CD14-positive monocyte (primary cell): ENCODE measurements at regions not wholly inside any gene's neighbourhood (a gene's known extent, or its start where the extent isn't known, plus 50 kb on each side); places are given as distances from the start of the nearest gene placed in this dataset.

Source experiments
- DNase-seq, 3 donors: peaks; one replicate each; pipeline ENCODE4 v3.0.0-alpha.2; 2011 to 2022
- H2AFZ ChIP-seq: 2 replicates; pipeline ENCODE4 v1.6.0; 2012; ENCODE audit warnings: mild to moderate bottlenecking, low read depth, low read length, inconsistent platforms; ENCODE audit not compliant: insufficient read depth, poor library complexity, severe bottlenecking
- H3K27ac ChIP-seq, 2 donors: 1 replicate in 1 of 2; 2 replicates in 1 of 2; pipeline ENCODE4 v1.5.1; 2012 to 2013; ENCODE audit warnings: low read length in 2 of 2, control low read depth in 1 of 2, inconsistent platforms in 1 of 2, low read depth in 1 of 2, mild to moderate bottlenecking in 1 of 2
- H3K27me3 ChIP-seq, 2 donors: one replicate each; pipeline versions ENCODE4 v1.6.0 to v1.6.1; 2011 to 2013; ENCODE audit warnings: low read length in 2 of 2; ENCODE audit not compliant: control insufficient read depth in 2 of 2, insufficient read depth in 2 of 2
- H3K36me3 ChIP-seq, 2 donors: replicated peaks in 1 of 2; 1 replicate in 1 of 2; 2 replicates in 1 of 2; pipeline versions ENCODE4 v1.5.1 to v1.6.1; 2012 to 2013; ENCODE audit warnings: low read length in 2 of 2, control low read depth in 1 of 2, inconsistent platforms in 1 of 2, mild to moderate bottlenecking in 1 of 2; ENCODE audit not compliant: insufficient read depth in 2 of 2, control insufficient read depth in 1 of 2
- H3K4me1 ChIP-seq, 2 donors: 1 replicate in 1 of 2; 2 replicates in 1 of 2; pipeline versions ENCODE4 v1.5.1 to v1.6.1; 2012 to 2013; ENCODE audit warnings: low read length in 2 of 2, control low read depth in 1 of 2, inconsistent platforms in 1 of 2, mild to moderate bottlenecking in 1 of 2, moderate library complexity in 1 of 2; ENCODE audit not compliant: insufficient read depth in 2 of 2, control insufficient read depth in 1 of 2
- H3K4me2 ChIP-seq: replicated peaks from 2 replicates; pipeline ENCODE3; 2012; ENCODE audit warnings: low read length, moderate library complexity, mild to moderate bottlenecking; ENCODE audit not compliant: poor library complexity, severe bottlenecking; ENCODE audit errors: extremely low read depth
- H3K4me3 ChIP-seq, 3 experiments: fragments of 200-600 bp in 1 of 3; sonication (generic) in 1 of 3; replicated peaks in 1 of 3; 1 replicate in 2 of 3; 2 replicates in 1 of 3; pipeline ENCODE4 v1.5.1; 2011 to 2013; ENCODE audit warnings: low read length in 3 of 3, mild to moderate bottlenecking in 3 of 3, control low read depth in 2 of 3, low read depth in 2 of 3, inconsistent platforms in 1 of 3, moderate library complexity in 1 of 3
- H3K79me2 ChIP-seq: 2 replicates; pipeline ENCODE4 v1.6.0; 2012; ENCODE audit warnings: mild to moderate bottlenecking, control low read depth, inconsistent platforms, low read length, moderate library complexity; ENCODE audit not compliant: insufficient read depth
- H3K9ac ChIP-seq: 2 replicates; pipeline ENCODE4 v1.6.0; 2017; ENCODE audit warnings: low read length, mild to moderate bottlenecking; ENCODE audit not compliant: insufficient read depth, poor library complexity, severe bottlenecking
- H3K9me3 ChIP-seq, 2 donors: replicated peaks in 1 of 2; 1 replicate in 1 of 2; 2 replicates in 1 of 2; pipeline versions ENCODE4 v1.5.1 to v1.6.1; 2012 to 2013; ENCODE audit warnings: low read length in 2 of 2, control low read depth in 1 of 2; ENCODE audit not compliant: control insufficient read depth in 1 of 2, insufficient read depth in 1 of 2
- H4K20me1 ChIP-seq: 2 replicates; pipeline ENCODE4 v1.6.0; 2012; ENCODE audit warnings: mild to moderate bottlenecking, low read length, control low read depth, moderate library complexity; ENCODE audit not compliant: insufficient read depth
- H3K27ac Mint-ChIP-seq, 7 donors: one replicate each; pipeline ENCODE4 v1.8.0; 2020; ENCODE audit warnings: mild to moderate bottlenecking in 7 of 7, mixed read lengths in 7 of 7, moderate library complexity in 6 of 7, inconsistent platforms in 2 of 7
- H3K27me3 Mint-ChIP-seq, 3 donors: one replicate each; pipeline ENCODE4 v1.8.0; 2021 to 2022; ENCODE audit warnings: low read depth in 3 of 3, mild to moderate bottlenecking in 3 of 3, mixed read lengths in 3 of 3, moderate library complexity in 3 of 3, inconsistent platforms in 1 of 3
- H3K36me3 Mint-ChIP-seq, 2 donors: one replicate each; pipeline ENCODE4 v1.8.0; 2020; ENCODE audit warnings: mixed read lengths in 2 of 2, inconsistent platforms in 1 of 2, mild to moderate bottlenecking in 1 of 2
- H3K4me1 Mint-ChIP-seq: one replicate; pipeline ENCODE4 v1.8.0; 2020; ENCODE audit warnings: mild to moderate bottlenecking, mixed read lengths
- H3K4me3 Mint-ChIP-seq, 2 donors: one replicate each; pipeline ENCODE4 v1.8.0; 2020; ENCODE audit warnings: mild to moderate bottlenecking in 2 of 2, mixed read lengths in 2 of 2, moderate library complexity in 1 of 2
- H3K9me3 Mint-ChIP-seq, 7 donors: one replicate each; pipeline ENCODE4 v1.8.0; 2020 to 2022; ENCODE audit warnings: mixed read lengths in 7 of 7, mild to moderate bottlenecking in 6 of 7, moderate library complexity in 6 of 7, inconsistent platforms in 2 of 7
- CTCF ChIP-seq: fragments of 200-600 bp; IDR thresholded peaks from one replicate; pipeline ENCODE4 v1.8.0; 2022; ENCODE audit warnings: antibody characterized with exemption, mild to moderate bottlenecking
- WGBS: methylation state at CpG from one replicate; pipeline ENCODE4 v1.1.5; 2013; ENCODE audit warnings: missing lambda C conversion rate; ENCODE audit not compliant: insufficient coverage; 5-methylcytosine and 5-hydroxymethylcytosine counted together
- intact Hi-C, 2 donors: fragments of 100-400 bp; cut with micrococcal nuclease; formaldehyde crosslinking; loops; one replicate each; pipeline versions ENCODE4 v1.15.0 to v1.15.1; 2023

GRCh38 chr7:13724191-13724976 lies 265.1 kb downstream of the ETV1 start:
- H3K27me3 ChIP-seq: no peaks in the 10 kb centered on the region
- no peak overlapping the region for H3K27ac ChIP-seq
- Mint-ChIP-seq H3K4me1 (no peaks in the 10 kb centered on the region), H3K4me3 (no peak overlapping the region), H3K27ac (no peak overlapping the region), H3K27me3 (peaks cover 0 to 2% (median 1%) of the 10 kb centered on the region in 3 donors), H3K36me3 (no peaks in the 10 kb centered on the region), H3K9me3 (peaks cover 0 to 13% (median 1%) of the 10 kb centered on the region in 7 donors)
- no peaks in the 10 kb centered on the region for H3K4me1 ChIP-seq
- no peak overlapping the region for H3K4me2 ChIP-seq
- H3K79me2 ChIP-seq: no peaks in the 10 kb centered on the region
- no peak for TF ChIP-seq CTCF
- no peaks in the 10 kb centered on the region for H3K36me3 ChIP-seq
- H3K9me3 ChIP-seq: no peaks in the 10 kb centered on the region
- H2AFZ ChIP-seq: no peak overlapping the region
- H3K9ac ChIP-seq: no peak overlapping the region
- DNase-seq: no peak
- WGBS: 91% methylated on average over 1 of the region's 8 CpGs
- intact Hi-C loops: no loop called here
- no peak overlapping the region for H3K4me3 ChIP-seq
- no peaks in the 10 kb centered on the region for H4K20me1 ChIP-seq

GRCh38 chr7:13724977-13725566 lies 264.4 kb downstream of the ETV1 start:
- H3K4me1 ChIP-seq: no peaks in the 10 kb centered on the region
- H3K36me3 ChIP-seq: no peaks in the 10 kb centered on the region
- TF ChIP-seq CTCF: no peak
- peak overlapping the region in 1 of 7 donors; percentile 43 for H3K27ac Mint-ChIP-seq
- no peaks in the 10 kb centered on the region for H3K79me2 ChIP-seq
- H3K4me3 ChIP-seq: no peak overlapping the region
- no peak overlapping the region for H2AFZ ChIP-seq
- H3K27me3 ChIP-seq: no peaks in the 10 kb centered on the region
- H3K36me3 Mint-ChIP-seq: no peaks in the 10 kb centered on the region
- WGBS: 97% methylated on average over 4 of the region's 6 CpGs
- no peak overlapping the region for H3K27ac ChIP-seq
- H3K27me3 Mint-ChIP-seq: peaks cover 0 to 2% (median 1%) of the 10 kb centered on the region in 3 donors
- H3K4me3 Mint-ChIP-seq: no peak overlapping the region
- intact Hi-C loops: no loop called here
- no peaks in the 10 kb centered on the region for H4K20me1 ChIP-seq
- no peaks in the 10 kb centered on the region for H3K4me1 Mint-ChIP-seq
- peaks cover 0 to 13% (median 1%) of the 10 kb centered on the region in 7 donors for H3K9me3 Mint-ChIP-seq
- H3K9ac ChIP-seq: no peak overlapping the region
- no peak overlapping the region for H3K4me2 ChIP-seq
- no peaks in the 10 kb centered on the region for H3K9me3 ChIP-seq
- DNase-seq: no peak
